Activated CD4-positive, alpha-beta T cell treated with anti-CD3 and anti-CD28 coated beads for 48 hours (primary cell): ENCODE measurements at regions not wholly inside any gene's neighbourhood (a gene's known extent, or its start where the extent isn't known, plus 50 kb on each side); places are given as distances from the start of the nearest gene placed in this dataset.

ENCODE experiments used
- DNase-seq: peaks from one replicate; pipeline ENCODE4 v3.0.0-alpha.2; 2020

- no peak for DNase-seq
Observed at GRCh38 chr4:136342666-136343065, 1189.6 kb downstream of the PCDH18 start.

- DNase-seq, result no peak
Observed at GRCh38 chr4:136337216-136337615, 1195.1 kb downstream of the PCDH18 start.

GRCh38 chr4:136336479-136336878 is 1195.8 kb downstream of the PCDH18 start:
- DNase-seq, result no peak

- DNase-seq, result no peak
Observed at GRCh38 chr4:136329042-136329662, 1203.1 kb downstream of the PCDH18 start.

GRCh38 chr4:136328131-136328530 is 1204.2 kb downstream of the PCDH18 start:
- DNase-seq, result no peak

- no peak for DNase-seq
Observed at GRCh38 chr4:136320465-136320813, 1211.9 kb downstream of the PCDH18 start.

GRCh38 chr4:136319789-136320464 is 1212.4 kb downstream of the PCDH18 start:
- DNase-seq, result no peak

- DNase-seq, result no peak
Observed at GRCh38 chr4:136316961-136317360, 1215.3 kb downstream of the PCDH18 start.

- no peak for DNase-seq
Observed at GRCh38 chr4:136314686-136315085, 1217.6 kb downstream of the PCDH18 start.

GRCh38 chr4:136311774-136312173 is 1220.5 kb downstream of the PCDH18 start:
- DNase-seq, result no peak

- DNase-seq, result no peak
Observed at GRCh38 chr4:136307765-136308164, 1224.5 kb downstream of the PCDH18 start.

GRCh38 chr4:136306361-136306760 is 1225.9 kb downstream of the PCDH18 start:
- no peak for DNase-seq

- no peak for DNase-seq
Observed at GRCh38 chr4:136302566-136302965, 1229.7 kb downstream of the PCDH18 start.

- no peak for DNase-seq
Observed at GRCh38 chr4:136301749-136302495, 1230.4 kb downstream of the PCDH18 start.

GRCh38 chr4:136283977-136284376 is 1248.3 kb downstream of the PCDH18 start:
- no peak for DNase-seq

GRCh38 chr4:136281889-136282288 is 1250.4 kb downstream of the PCDH18 start:
- DNase-seq, result no peak

- DNase-seq, result no peak
Observed at GRCh38 chr4:136281307-136281706, 1251.0 kb downstream of the PCDH18 start.

- DNase-seq, result no peak
Observed at GRCh38 chr4:136277741-136278140, 1254.6 kb downstream of the PCDH18 start.

- no peak for DNase-seq
Observed at GRCh38 chr4:136246876-136247275, 1285.4 kb downstream of the PCDH18 start.

GRCh38 chr4:136241221-136241986 is 1290.9 kb downstream of the PCDH18 start:
- DNase-seq, result no peak

GRCh38 chr4:136227315-136227714 is 1305.0 kb downstream of the PCDH18 start:
- DNase-seq, result no peak

GRCh38 chr4:136219592-136220125 is 1312.6 kb downstream of the PCDH18 start:
- DNase-seq, result no peak

- no peak for DNase-seq
Observed at GRCh38 chr4:136203199-136203598, 1329.1 kb downstream of the PCDH18 start.
